Neural cell (in vitro differentiated cells): ENCODE measurements at regions not wholly inside any gene's neighbourhood (a gene's known extent, or its start where the extent isn't known, plus 50 kb on each side); places are given as distances from the start of the nearest gene placed in this dataset.

Experiments used
- H2AFZ ChIP-seq: fragments of 200-600, 300-800 bp; sonication (generic), shearing (Covaris generic); 2 replicates; pipeline ENCODE4 v1.6.0; 2014; ENCODE audit warnings: low read depth, mild to moderate bottlenecking, antibody characterized with exemption, low read length, moderate library complexity
- H3F3A ChIP-seq: fragments of 200-600 bp; shearing (Covaris generic); 2 replicates; pipeline ENCODE4 v1.6.1; 2016; ENCODE audit warnings: mild to moderate bottlenecking, moderate library complexity, mixed read lengths, antibody characterized with exemption, low read length; ENCODE audit not compliant: insufficient read depth, poor library complexity, severe bottlenecking
- H3K27ac ChIP-seq: fragments of 200-600, 300-800 bp; sonication (generic), shearing (Covaris generic); 2 replicates; pipeline ENCODE4 v1.5.1; 2014; ENCODE audit warnings: mild to moderate bottlenecking, low read length, moderate library complexity
- H3K27me3 ChIP-seq: fragments of 300-800, 200-600 bp; sonication (generic), shearing (Covaris generic); 2 replicates; pipeline ENCODE4 v1.6.0; 2014; ENCODE audit warnings: mild to moderate bottlenecking, low read depth, low read length, moderate library complexity; ENCODE audit not compliant: insufficient read depth
- H3K36me3 ChIP-seq: fragments of 300-800, 200-600 bp; sonication (generic), shearing (Covaris generic); 2 replicates; pipeline ENCODE4 v1.5.1; 2014; ENCODE audit warnings: mild to moderate bottlenecking, antibody characterized with exemption, low read length, moderate library complexity; ENCODE audit not compliant: insufficient read depth
- H3K4me2 ChIP-seq: fragments of 300-800, 200-600 bp; sonication (generic), shearing (Covaris generic); 2 replicates; pipeline ENCODE4 v1.6.0; 2014; ENCODE audit warnings: mild to moderate bottlenecking, low read length
- H3K4me3 ChIP-seq: fragments of 300-800, 200-600 bp; sonication (generic), shearing (Covaris generic); 2 replicates; pipeline ENCODE4 v1.5.1; 2014; ENCODE audit warnings: mild to moderate bottlenecking, low read length, moderate library complexity
- H3K79me2 ChIP-seq: fragments of 200-600 bp; shearing (Covaris generic); replicated peaks from 2 replicates; pipeline ENCODE4 v1.6.0; 2014; ENCODE audit warnings: mild to moderate bottlenecking, low read length, moderate library complexity; ENCODE audit not compliant: insufficient read depth
- H3K9ac ChIP-seq: fragments of 300-800, 200-600 bp; sonication (generic), shearing (Covaris generic); 2 replicates; pipeline ENCODE4 v1.6.1; 2016; ENCODE audit warnings: mild to moderate bottlenecking, low read length, mixed read lengths
- H3K9me2 ChIP-seq: fragments of 200-600 bp; shearing (Covaris generic); 2 replicates; pipeline ENCODE4 v1.6.1; 2016; ENCODE audit warnings: mild to moderate bottlenecking, low read length, mixed read lengths; ENCODE audit not compliant: insufficient read depth
- H3K9me3 ChIP-seq: fragments of 200-600, 300-800 bp; sonication (generic), shearing (Covaris generic); 2 replicates; pipeline ENCODE4 v1.6.1; 2016; ENCODE audit warnings: mild to moderate bottlenecking, mixed run types, low read length, moderate library complexity, mixed read lengths
- H4K20me1 ChIP-seq: fragments of 200-600 bp; shearing (Covaris generic); 2 replicates; pipeline ENCODE4 v1.6.1; 2016; ENCODE audit warnings: mild to moderate bottlenecking, mixed run types; ENCODE audit not compliant: insufficient read depth
- CTCF ChIP-seq: fragments of 450-650 bp; IDR thresholded peaks from 2 replicates; pipeline ENCODE4 v1.5.1; 2014; ENCODE audit warnings: antibody characterized with exemption, mild to moderate bottlenecking, moderate library complexity; ENCODE audit not compliant: poor library complexity, severe bottlenecking
- EP300 ChIP-seq: fragments of 450-650 bp; conservative IDR thresholded peaks from 2 replicates; pipeline ENCODE4 v1.6.1; 2014; ENCODE audit warnings: antibody characterized with exemption, mild to moderate bottlenecking, moderate library complexity; ENCODE audit not compliant: poor library complexity, severe bottlenecking
- EZH2 ChIP-seq: fragments of 200-600, 300-800 bp; shearing (Covaris generic), sonication (generic); IDR thresholded peaks from 2 replicates; pipeline ENCODE4 v1.6.1; 2014; ENCODE audit warnings: antibody characterized with exemption, low read length, borderline replicate concordance, mild to moderate bottlenecking; ENCODE audit not compliant: insufficient read depth, poor library complexity, severe bottlenecking
- MXI1 ChIP-seq: fragments of 450-650 bp; conservative IDR thresholded peaks from 2 replicates; pipeline ENCODE4 v1.6.1; 2014; ENCODE audit warnings: antibody characterized with exemption, mild to moderate bottlenecking; ENCODE audit not compliant: poor library complexity, severe bottlenecking
- POLR2AphosphoS5 ChIP-seq: IDR thresholded peaks from 2 replicates; pipeline ENCODE4 v1.6.1; 2012
- RAD21 ChIP-seq: fragments of 450-650 bp; conservative IDR thresholded peaks from 2 replicates; pipeline ENCODE4 v1.6.1; 2014; ENCODE audit warnings: antibody characterized with exemption, mild to moderate bottlenecking, moderate library complexity
- REST ChIP-seq: IDR thresholded peaks from 2 replicates; pipeline ENCODE4 v1.6.1; 2012; ENCODE audit warnings: borderline replicate concordance
- SMC3 ChIP-seq: fragments of 450-650 bp; conservative IDR thresholded peaks from 2 replicates; pipeline ENCODE4 v1.6.1; 2014; ENCODE audit warnings: antibody characterized with exemption, mild to moderate bottlenecking, moderate library complexity; ENCODE audit not compliant: poor library complexity
- TAF1 ChIP-seq: IDR thresholded peaks from 2 replicates; pipeline ENCODE4 v1.6.1; 2012; ENCODE audit warnings: low read depth

GRCh38 chr21:29475329-29475728 is 176.6 kb downstream of the BACH1 start:
- TF ChIP-seq EZH2 (no peak), CTCF (no peak), TAF1 (no peak), REST (no peak), EP300 (no peak), RAD21 (no peak), POLR2AphosphoS5 (no peak), SMC3 (no peak), MXI1 (no peak)
- H3K36me3 ChIP-seq, result no peaks in the 10 kb centered on the region

GRCh38 chr21:29477347-29477746 is 178.6 kb downstream of the BACH1 start:
- no peak overlapping the region for H3K4me2 ChIP-seq
- H3K9ac ChIP-seq, result no peak overlapping the region
- H2AFZ ChIP-seq, result no peak overlapping the region
- H3K27ac ChIP-seq, result no peak overlapping the region
- no peaks in the 10 kb centered on the region for H3K9me2 ChIP-seq
- H3F3A ChIP-seq, result no peaks in the 10 kb centered on the region
- H4K20me1 ChIP-seq, result no peaks in the 10 kb centered on the region
- no peak overlapping the region for H3K4me3 ChIP-seq
- no peaks in the 10 kb centered on the region for H3K27me3 ChIP-seq
- no peaks in the 10 kb centered on the region for H3K36me3 ChIP-seq
- H3K79me2 ChIP-seq, result no peaks in the 10 kb centered on the region
- no peaks in the 10 kb centered on the region for H3K9me3 ChIP-seq
- no peak for TF ChIP-seq RAD21
- TF ChIP-seq POLR2AphosphoS5, result no peak
- TF ChIP-seq REST, result no peak
- TF ChIP-seq EP300, result no peak
- no peak for TF ChIP-seq EZH2
- no peak for TF ChIP-seq MXI1
- no peak for TF ChIP-seq SMC3
- no peak for TF ChIP-seq TAF1
- no peak for TF ChIP-seq CTCF

More at GRCh38 chr21:29475329-29475728, 176.6 kb downstream of the BACH1 start:
- Histone ChIP-seq H3K27me3 (no peaks in the 10 kb centered on the region), H3F3A (no peaks in the 10 kb centered on the region), H3K9me2 (no peaks in the 10 kb centered on the region), H3K4me2 (no peak overlapping the region), H3K9me3 (no peaks in the 10 kb centered on the region), H2AFZ (no peak overlapping the region), H3K4me3 (no peak overlapping the region), H3K79me2 (no peaks in the 10 kb centered on the region), H3K27ac (no peak overlapping the region), H4K20me1 (no peaks in the 10 kb centered on the region), H3K9ac (no peak overlapping the region)
